GM11168 (cell line): ENCODE measurements at regions not wholly inside any gene's neighbourhood (a gene's known extent, or its start where the extent isn't known, plus 50 kb on each side); places are given as distances from the start of the nearest gene placed in this dataset.
"Not testable (repeated sequence)": the region's sequence is repeated elsewhere in the genome, so short reads cannot be mapped to it uniquely, and the experiment has no call there.

ENCODE experiments used
- in situ Hi-C: fragments of 300-500 bp; cut with MboI; formaldehyde crosslinking; loops from one replicate; pipeline ENCODE4 v1.12.0; 2022; ENCODE audit warnings: low sequenced_read_pairs; ENCODE audit not compliant: unreplicated experiment

GRCh38 chr2:136305517-136306192, 187.7 kb upstream of the CXCR4 start:
- in situ Hi-C loops: no loop called here

GRCh38 chr2:136301006-136301405, 183.1 kb upstream of the CXCR4 start:
- in situ Hi-C loops: no loop called here

GRCh38 chr2:136298631-136299030, 180.7 kb upstream of the CXCR4 start:
- in situ Hi-C loops: no loop called here

- in situ Hi-C loops: no loop called here
Measured at GRCh38 chr2:136297994-136298393, 180.0 kb upstream of the CXCR4 start.

GRCh38 chr2:136297312-136297711, 179.4 kb upstream of the CXCR4 start:
- in situ Hi-C loops: no loop called here

GRCh38 chr2:136295168-136295567, 177.2 kb upstream of the CXCR4 start:
- in situ Hi-C loops: no loop called here

GRCh38 chr2:136291871-136292270, 173.9 kb upstream of the CXCR4 start:
- in situ Hi-C loops: no loop called here

- in situ Hi-C loops: no loop called here
Measured at GRCh38 chr2:136290326-136290725, 172.4 kb upstream of the CXCR4 start.

- in situ Hi-C loops: no loop called here
Measured at GRCh38 chr2:136288249-136288648, 170.3 kb upstream of the CXCR4 start.

GRCh38 chr2:136286423-136286822, 168.5 kb upstream of the CXCR4 start:
- in situ Hi-C loops: no loop called here

- in situ Hi-C loops: no loop called here
Measured at GRCh38 chr2:136284226-136285119, 166.5 kb upstream of the CXCR4 start.

- in situ Hi-C loops: no loop called here
Measured at GRCh38 chr2:136282251-136282650, 164.3 kb upstream of the CXCR4 start.

GRCh38 chr2:136281281-136282114, 163.5 kb upstream of the CXCR4 start:
- in situ Hi-C loops: no loop called here

- in situ Hi-C loops: not testable (repeated sequence)
Measured at GRCh38 chr2:136266346-136266745, 148.4 kb upstream of the CXCR4 start.

GRCh38 chr2:136259551-136259950, 141.6 kb upstream of the CXCR4 start:
- in situ Hi-C loops: no loop called here

- in situ Hi-C loops: no loop called here
Measured at GRCh38 chr2:136257893-136258292, 139.9 kb upstream of the CXCR4 start.

GRCh38 chr2:136255648-136256461, 137.9 kb upstream of the CXCR4 start:
- in situ Hi-C loops: no loop called here

- in situ Hi-C loops: no loop called here
Measured at GRCh38 chr2:136255127-136255526, 137.2 kb upstream of the CXCR4 start.

- in situ Hi-C loops: no loop called here
Measured at GRCh38 chr2:136254681-136255080, 136.7 kb upstream of the CXCR4 start.
